Stimulated activated CD4-positive, alpha-beta T cell treated with anti-CD3 and anti-CD28 coated beads, TNF-alpha, amount 100 ng/mL, for 48 hours (primary cell): ENCODE measurements at regions not wholly inside any gene's neighbourhood (a gene's known extent, or its start where the extent isn't known, plus 50 kb on each side); places are given as distances from the start of the nearest gene placed in this dataset.

Experiments used
- DNase-seq, 3 donors: peaks; one replicate each; pipeline ENCODE4 v3.0.0-alpha.2; 2020; ENCODE audit warnings: low read depth in 3 of 3

- no peak for DNase-seq
Observed at GRCh38 chr7:25947669-25948516, 204.1 kb upstream of the NFE2L3 start.

GRCh38 chr7:25949736-25950487 is 202.1 kb upstream of the NFE2L3 start:
- DNase-seq: no peak

- DNase-seq: peak; percentile 56 to 77 (median 73)
Observed at GRCh38 chr7:25950488-25951413, 201.2 kb upstream of the NFE2L3 start.

GRCh38 chr7:25951414-25952260 is 200.4 kb upstream of the NFE2L3 start:
- no peak for DNase-seq

GRCh38 chr7:25952261-25953057 is 199.5 kb upstream of the NFE2L3 start:
- DNase-seq: no peak

- no peak for DNase-seq
Observed at GRCh38 chr7:25953859-25954258, 198.1 kb upstream of the NFE2L3 start.

GRCh38 chr7:25954395-25954794 is 197.6 kb upstream of the NFE2L3 start:
- no peak for DNase-seq

- no peak for DNase-seq
Observed at GRCh38 chr7:25959168-25959734, 192.7 kb upstream of the NFE2L3 start.

- no peak for DNase-seq
Observed at GRCh38 chr7:25963733-25964132, 188.3 kb upstream of the NFE2L3 start.

- no peak for DNase-seq
Observed at GRCh38 chr7:25964483-25964991, 187.5 kb upstream of the NFE2L3 start.

GRCh38 chr7:25965405-25966123 is 186.4 kb upstream of the NFE2L3 start:
- DNase-seq: no peak

GRCh38 chr7:25966469-25966868 is 185.5 kb upstream of the NFE2L3 start:
- no peak for DNase-seq

GRCh38 chr7:25967278-25968204 is 184.5 kb upstream of the NFE2L3 start:
- no peak for DNase-seq

GRCh38 chr7:25968205-25968993 is 183.6 kb upstream of the NFE2L3 start:
- peak in 2 of 3 donors; percentile 25 to 46 for DNase-seq

GRCh38 chr7:25970356-25970755 is 181.6 kb upstream of the NFE2L3 start:
- DNase-seq: no peak

GRCh38 chr7:25970911-25971310 is 181.1 kb upstream of the NFE2L3 start:
- DNase-seq: no peak

GRCh38 chr7:25976630-25977029 is 175.4 kb upstream of the NFE2L3 start:
- no peak for DNase-seq
